Mesendoderm (in vitro differentiated cells): ENCODE measurements at regions not wholly inside any gene's neighbourhood (a gene's known extent, or its start where the extent isn't known, plus 50 kb on each side); places are given as distances from the start of the nearest gene placed in this dataset.

Source experiments
- DNase-seq: peaks from one replicate; pipeline ENCODE4 v3.0.0; 2013
- H2AK5ac ChIP-seq: 2 replicates; pipeline ENCODE4 v1.6.1; 2013; ENCODE audit warnings: low read length, inconsistent platforms
- H2BK120ac ChIP-seq: 2 replicates; pipeline ENCODE4 v1.6.1; 2013; ENCODE audit warnings: low read depth, mild to moderate bottlenecking, low read length, moderate library complexity, mixed read lengths
- H2BK15ac ChIP-seq: replicated peaks from 2 replicates; pipeline ENCODE4 v1.6.1; 2013; ENCODE audit warnings: low read depth, mild to moderate bottlenecking, moderate library complexity
- H2BK5ac ChIP-seq: 2 replicates; pipeline ENCODE4 v1.6.1; 2013; ENCODE audit warnings: low read length, inconsistent platforms
- H3K18ac ChIP-seq: 2 replicates; pipeline ENCODE4 v1.6.1; 2013; ENCODE audit warnings: mild to moderate bottlenecking, low read length, mixed read lengths
- H3K23ac ChIP-seq: one replicate; pipeline ENCODE4 v1.6.1; 2013; ENCODE audit warnings: low read length
- H3K27ac ChIP-seq: 2 replicates; pipeline ENCODE4 v1.5.1; 2013; ENCODE audit warnings: low read depth, mild to moderate bottlenecking, inconsistent platforms, low read length, moderate library complexity
- H3K27me3 ChIP-seq: 2 replicates; pipeline ENCODE4 v1.6.1; 2013; ENCODE audit warnings: low read length, control low read depth, mild to moderate bottlenecking, inconsistent platforms; ENCODE audit not compliant: insufficient read depth, poor library complexity
- H3K36me3 ChIP-seq: 2 replicates; pipeline ENCODE4 v1.6.1; 2013; ENCODE audit warnings: low read length, inconsistent platforms; ENCODE audit not compliant: control insufficient read depth, insufficient read depth
- H3K4ac ChIP-seq: one replicate; pipeline ENCODE4 v1.6.1; 2013; ENCODE audit warnings: low read depth, mild to moderate bottlenecking, low read length, moderate library complexity
- H3K4me1 ChIP-seq: 2 replicates; pipeline ENCODE4 v1.6.1; 2013; ENCODE audit warnings: low read depth, low read length, inconsistent platforms; ENCODE audit not compliant: control insufficient read depth
- H3K4me2 ChIP-seq: 2 replicates; pipeline ENCODE4 v1.6.1; 2013; ENCODE audit warnings: low read length
- H3K4me3 ChIP-seq: 2 replicates; pipeline ENCODE4 v1.5.1; 2013; ENCODE audit warnings: mild to moderate bottlenecking, low read length
- H3K56ac ChIP-seq: one replicate; pipeline ENCODE4 v1.6.1; 2013; ENCODE audit warnings: low read length
- H3K79me1 ChIP-seq: 2 replicates; pipeline ENCODE4 v1.6.1; 2013; ENCODE audit warnings: low read length, inconsistent platforms
- H3K79me2 ChIP-seq: 2 replicates; pipeline ENCODE4 v1.6.1; 2013; ENCODE audit warnings: mild to moderate bottlenecking, low read length; ENCODE audit not compliant: control insufficient read depth, insufficient read depth
- H3K9ac ChIP-seq: 2 replicates; pipeline ENCODE4 v1.6.1; 2013; ENCODE audit warnings: low read length, inconsistent platforms
- H4K5ac ChIP-seq: one replicate; pipeline ENCODE4 v1.6.1; 2013; ENCODE audit warnings: low read length
- H4K8ac ChIP-seq: one replicate; pipeline ENCODE4 v1.6.1; 2013; ENCODE audit warnings: low read depth, mild to moderate bottlenecking, control low read depth, low read length, moderate library complexity
- WGBS: extraction: QIAGEN DNeasy Blood & Tissue Kit; methylation state at CpG from one replicate; pipeline ENCODE4 v1.1.7; 2013; ENCODE audit warnings: low lambda C conversion rate, missing lambda C conversion rate; ENCODE audit not compliant: insufficient coverage; ENCODE audit errors: extremely low coverage; 5-methylcytosine and 5-hydroxymethylcytosine counted together

DNA sequence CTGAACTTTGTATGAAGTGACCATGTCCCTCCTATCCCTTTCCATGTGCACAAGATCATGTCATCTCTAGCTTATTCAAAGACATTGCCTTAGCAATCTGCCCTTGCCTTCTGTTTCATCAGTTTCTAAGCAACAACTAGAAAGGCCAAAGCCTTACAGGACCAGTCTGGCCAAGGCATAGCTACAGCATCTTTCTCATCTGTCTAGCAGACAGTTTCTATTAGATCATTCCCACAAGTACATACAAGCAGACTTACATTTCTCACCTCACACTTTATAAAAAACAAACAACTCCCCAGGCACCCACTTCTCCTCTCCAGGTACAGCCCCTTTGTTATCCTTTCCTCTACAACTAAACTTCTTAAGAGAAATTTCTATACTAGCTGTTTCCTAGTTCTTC is 188.7 kb upstream of the AADAT start:
- H3K79me1 ChIP-seq: no peaks in the 10 kb centered on the region
- H3K27ac ChIP-seq: no peak overlapping the region
- DNase-seq: no peak
- H2BK15ac ChIP-seq: no peak overlapping the region
- no peaks in the 10 kb centered on the region for H3K79me2 ChIP-seq
- no peak overlapping the region for H4K5ac ChIP-seq
- H3K27me3 ChIP-seq: no peaks in the 10 kb centered on the region
- no peak overlapping the region for H3K4ac ChIP-seq
- H3K9ac ChIP-seq: no peak overlapping the region
- H3K23ac ChIP-seq: no peak overlapping the region
- H3K4me3 ChIP-seq: no peak overlapping the region
- no peak overlapping the region for H3K4me2 ChIP-seq
- no peaks in the 10 kb centered on the region for H3K4me1 ChIP-seq
- no peak overlapping the region for H2AK5ac ChIP-seq
- no peak overlapping the region for H3K56ac ChIP-seq
- H2BK5ac ChIP-seq: no peak overlapping the region
- H3K18ac ChIP-seq: no peak overlapping the region
- H3K36me3 ChIP-seq: no peaks in the 10 kb centered on the region
- no peak overlapping the region for H2BK120ac ChIP-seq
- H4K8ac ChIP-seq: no peak overlapping the region

DNA sequence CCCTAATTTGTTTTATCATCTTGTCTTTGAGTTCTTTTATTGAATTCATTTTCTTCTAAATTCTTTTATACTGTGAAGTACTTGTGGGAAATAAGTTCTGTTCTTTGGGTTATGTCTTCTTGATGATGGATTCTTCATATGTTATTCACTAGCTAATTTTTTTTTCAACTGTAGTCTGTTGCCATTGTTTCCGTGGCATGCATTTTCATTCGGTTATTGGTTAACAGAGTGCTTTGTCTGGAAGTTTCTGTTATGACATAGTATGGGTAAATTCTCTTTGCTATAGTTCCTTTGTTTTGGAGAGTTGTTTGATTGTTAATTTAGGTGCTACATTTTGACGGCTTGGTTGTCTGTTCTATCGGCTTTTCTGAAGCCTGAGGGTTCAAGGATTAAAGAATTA is 184.9 kb upstream of the AADAT start:
- no peak for DNase-seq
- no CpG with 5 or more reads among the region's 4 CpGs for WGBS
- no peak overlapping the region for H3K4me2 ChIP-seq
- H4K8ac ChIP-seq: no peak overlapping the region
- no peak overlapping the region for H3K56ac ChIP-seq
- no peaks in the 10 kb centered on the region for H3K27me3 ChIP-seq
- no peak overlapping the region for H3K18ac ChIP-seq
- H3K23ac ChIP-seq: no peak overlapping the region
- H2AK5ac ChIP-seq: no peak overlapping the region
- no peaks in the 10 kb centered on the region for H3K4me1 ChIP-seq
- H3K4me3 ChIP-seq: no peak overlapping the region
- H3K36me3 ChIP-seq: no peaks in the 10 kb centered on the region
- H3K79me1 ChIP-seq: no peaks in the 10 kb centered on the region
- no peak overlapping the region for H2BK15ac ChIP-seq
- H3K9ac ChIP-seq: no peak overlapping the region
- no peak overlapping the region for H3K4ac ChIP-seq
- H2BK5ac ChIP-seq: no peak overlapping the region
- no peak overlapping the region for H2BK120ac ChIP-seq
- H3K27ac ChIP-seq: no peak overlapping the region
- no peaks in the 10 kb centered on the region for H3K79me2 ChIP-seq
- no peak overlapping the region for H4K5ac ChIP-seq

DNA sequence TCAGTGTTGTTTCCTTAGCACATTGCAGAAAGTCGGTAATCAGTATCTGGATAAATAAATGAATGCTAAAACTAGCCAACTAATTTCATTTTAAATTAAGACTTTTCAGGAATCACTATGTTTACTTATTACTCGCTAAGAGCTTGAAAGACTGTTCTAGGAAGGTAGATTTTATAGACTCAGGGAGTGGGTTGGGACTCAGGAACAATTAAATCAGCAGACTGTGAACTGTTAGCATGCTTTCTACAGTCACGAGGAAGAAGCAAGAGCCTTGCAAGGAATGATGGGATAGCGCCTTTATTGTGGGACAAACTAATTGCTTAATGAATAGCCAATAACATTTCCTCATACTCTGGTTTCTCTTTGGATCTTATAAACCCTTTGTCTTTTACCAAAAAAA is 183.2 kb upstream of the AADAT start:
- Histone ChIP-seq H3K18ac (no peak overlapping the region), H3K56ac (no peak overlapping the region), H3K79me2 (no peaks in the 10 kb centered on the region), H3K79me1 (no peaks in the 10 kb centered on the region), H3K23ac (no peak overlapping the region), H3K36me3 (no peaks in the 10 kb centered on the region), H3K4me1 (no peaks in the 10 kb centered on the region), H2AK5ac (no peak overlapping the region), H2BK5ac (no peak overlapping the region), H3K4ac (no peak overlapping the region), H3K4me2 (no peak overlapping the region), H3K27ac (no peak overlapping the region), H2BK15ac (no peak overlapping the region), H3K9ac (no peak overlapping the region), H2BK120ac (no peak overlapping the region), H4K8ac (no peak overlapping the region), H3K4me3 (no peak overlapping the region), H4K5ac (no peak overlapping the region), H3K27me3 (no peaks in the 10 kb centered on the region)
- no peak for DNase-seq
- no CpG with 5 or more reads among the region's 4 CpGs for WGBS

DNA sequence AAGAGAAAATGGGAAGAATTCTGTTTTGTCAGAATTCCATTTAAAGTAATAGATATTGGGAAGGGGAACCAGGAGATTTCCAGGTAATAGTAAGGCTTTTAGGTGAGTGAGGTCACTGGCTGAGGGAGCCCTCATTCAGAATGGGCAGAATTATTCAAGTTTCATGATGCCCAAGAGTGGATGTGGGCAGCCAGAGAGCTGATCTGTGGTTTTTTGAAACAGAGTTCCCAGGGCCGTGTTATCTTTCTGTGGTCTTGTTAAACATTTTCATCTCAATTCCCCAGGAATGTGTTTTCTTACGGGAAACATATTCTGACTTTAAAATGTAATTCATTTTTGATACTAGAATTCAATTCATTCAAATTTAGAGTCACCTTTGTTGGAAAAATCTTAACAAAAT is 182.0 kb upstream of the AADAT start:
- no peak overlapping the region for H3K4me3 ChIP-seq
- H3K27ac ChIP-seq: no peak overlapping the region
- no peak overlapping the region for H4K8ac ChIP-seq
- no peaks in the 10 kb centered on the region for H3K27me3 ChIP-seq
- no peak overlapping the region for H3K9ac ChIP-seq
- no peak overlapping the region for H3K4me2 ChIP-seq
- no peaks in the 10 kb centered on the region for H3K79me2 ChIP-seq
- H3K23ac ChIP-seq: no peak overlapping the region
- no peak overlapping the region for H2BK120ac ChIP-seq
- no peak overlapping the region for H4K5ac ChIP-seq
- no peak overlapping the region for H3K18ac ChIP-seq
- no peak overlapping the region for H3K56ac ChIP-seq
- WGBS: no CpG with 5 or more reads among the region's 2 CpGs
- no peak overlapping the region for H2BK5ac ChIP-seq
- no peak for DNase-seq
- H2BK15ac ChIP-seq: no peak overlapping the region
- H3K4ac ChIP-seq: no peak overlapping the region
- no peak overlapping the region for H2AK5ac ChIP-seq
- H3K79me1 ChIP-seq: no peaks in the 10 kb centered on the region
- H3K4me1 ChIP-seq: no peaks in the 10 kb centered on the region
- no peaks in the 10 kb centered on the region for H3K36me3 ChIP-seq

DNA sequence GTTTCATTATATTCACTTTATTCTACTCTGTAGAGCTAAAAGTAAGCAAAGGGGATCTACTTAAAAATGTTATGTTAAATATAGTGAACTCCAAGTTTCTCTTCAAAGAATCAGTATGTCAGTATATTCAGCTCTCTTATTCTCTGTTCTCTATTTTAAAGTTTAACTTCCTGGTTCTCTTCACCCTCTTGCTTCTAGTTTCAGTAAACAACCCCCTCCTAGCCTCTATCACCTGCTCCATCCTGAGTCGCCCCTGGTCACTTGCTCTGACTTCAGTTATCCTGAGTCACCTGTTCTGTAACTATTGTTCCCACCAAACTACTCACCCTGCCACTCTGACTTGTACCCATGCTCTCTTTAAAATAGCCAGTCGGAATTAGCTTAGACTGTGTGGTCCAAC is 180.9 kb upstream of the AADAT start:
- Histone ChIP-seq H3K18ac (no peak overlapping the region), H2BK15ac (no peak overlapping the region), H3K36me3 (no peaks in the 10 kb centered on the region), H3K4me2 (no peak overlapping the region), H3K9ac (no peak overlapping the region), H3K23ac (no peak overlapping the region), H3K27me3 (no peaks in the 10 kb centered on the region), H2BK5ac (no peak overlapping the region), H3K4me3 (no peak overlapping the region), H3K56ac (no peak overlapping the region), H3K4me1 (no peaks in the 10 kb centered on the region), H2BK120ac (no peak overlapping the region), H3K27ac (no peak overlapping the region), H2AK5ac (no peak overlapping the region), H4K8ac (no peak overlapping the region), H3K79me2 (no peaks in the 10 kb centered on the region), H3K4ac (no peak overlapping the region), H3K79me1 (no peaks in the 10 kb centered on the region), H4K5ac (no peak overlapping the region)
- WGBS: no CpG with 5 or more reads among the region's 2 CpGs
- DNase-seq: no peak

DNA sequence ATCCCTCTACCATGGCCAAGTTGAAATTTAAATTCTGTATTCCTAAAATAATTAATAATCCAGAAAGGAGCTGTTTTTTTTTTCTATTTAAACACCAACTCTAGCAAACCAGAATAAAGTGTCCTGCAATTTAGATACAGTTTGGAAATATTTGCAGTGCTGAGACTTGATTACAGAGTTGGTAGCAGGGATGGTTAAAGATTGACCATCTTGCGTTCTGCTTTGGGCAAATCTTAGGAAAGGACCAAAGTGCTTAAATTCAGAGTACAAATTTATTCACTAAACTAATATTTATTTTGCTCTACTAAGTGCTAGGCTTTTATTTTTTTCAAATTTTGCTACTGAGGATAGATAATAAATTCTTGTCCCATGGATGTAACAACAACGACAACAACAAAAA is 180.2 kb upstream of the AADAT start:
- H3K18ac ChIP-seq: no peak overlapping the region
- no peaks in the 10 kb centered on the region for H3K4me1 ChIP-seq
- no peak overlapping the region for H2BK120ac ChIP-seq
- H3K9ac ChIP-seq: no peak overlapping the region
- no peak overlapping the region for H3K4me2 ChIP-seq
- no peak overlapping the region for H3K23ac ChIP-seq
- no peak overlapping the region for H3K4ac ChIP-seq
- H4K8ac ChIP-seq: no peak overlapping the region
- no peak overlapping the region for H4K5ac ChIP-seq
- H2BK5ac ChIP-seq: no peak overlapping the region
- H3K79me1 ChIP-seq: no peaks in the 10 kb centered on the region
- H3K27me3 ChIP-seq: no peaks in the 10 kb centered on the region
- H3K56ac ChIP-seq: no peak overlapping the region
- H3K36me3 ChIP-seq: no peaks in the 10 kb centered on the region
- H2AK5ac ChIP-seq: no peak overlapping the region
- WGBS: no CpG with 5 or more reads among the region's 2 CpGs
- no peaks in the 10 kb centered on the region for H3K79me2 ChIP-seq
- H3K27ac ChIP-seq: no peak overlapping the region
- no peak for DNase-seq
- H3K4me3 ChIP-seq: no peak overlapping the region
- no peak overlapping the region for H2BK15ac ChIP-seq
